Non-pigmented ciliary epithelial cell (primary cell): ENCODE measurements at regions not wholly inside any gene's neighbourhood (a gene's known extent, or its start where the extent isn't known, plus 50 kb on each side); places are given as distances from the start of the nearest gene placed in this dataset.
"Not testable (repeated sequence)": the region's sequence is repeated elsewhere in the genome, so short reads cannot be mapped to it uniquely, and the experiment has no call there.

Experiments used
- DNase-seq: peaks from one replicate; pipeline ENCODE4 v3.0.0-alpha.2; 2010; ENCODE audit warnings: low read depth

DNA sequence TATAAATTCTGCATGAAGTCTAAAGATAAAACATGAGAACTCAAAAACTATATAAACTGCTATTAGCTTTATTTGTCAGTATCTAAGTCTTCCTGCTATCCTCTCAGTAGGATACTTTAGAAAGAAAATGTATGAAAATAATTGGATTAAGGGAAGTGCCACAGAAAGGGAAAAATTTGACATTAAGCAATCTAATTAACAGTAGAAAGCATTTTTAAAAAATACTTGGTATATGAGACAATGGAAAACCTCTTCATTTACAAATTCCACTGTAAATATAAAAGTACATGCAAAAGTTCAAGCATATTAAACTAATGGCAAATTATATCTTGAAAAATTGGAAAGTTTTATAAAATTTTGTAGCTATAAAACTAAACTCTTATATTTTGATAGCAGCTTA lies 518.6 kb upstream of the NUDT12 start:
- DNase-seq = no peak

DNA sequence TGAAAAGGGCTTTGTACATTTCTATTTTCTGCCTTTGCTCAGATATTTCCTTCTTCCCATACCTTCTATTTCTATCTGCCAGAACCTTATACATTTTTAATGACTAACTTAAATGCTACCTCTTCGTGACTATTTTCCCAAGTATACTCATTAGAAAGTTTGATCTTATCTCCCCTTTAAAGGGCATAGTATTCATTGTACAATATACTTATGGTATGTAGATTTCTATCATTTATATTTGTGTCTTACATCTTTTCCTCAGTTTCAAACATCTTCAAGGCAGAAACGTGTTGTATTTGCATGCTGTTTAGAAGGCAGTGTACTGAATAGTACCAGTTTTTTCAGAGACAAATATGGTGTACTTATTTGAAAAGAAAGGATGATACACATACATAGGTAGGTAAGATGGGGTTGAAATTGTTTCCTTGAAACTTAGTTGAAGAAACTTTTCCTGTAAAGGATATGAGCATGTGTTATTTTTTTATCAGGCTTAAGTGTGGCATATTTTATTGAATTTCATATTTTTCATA lies 518.1 kb upstream of the NUDT12 start:
- no peak for DNase-seq

DNA sequence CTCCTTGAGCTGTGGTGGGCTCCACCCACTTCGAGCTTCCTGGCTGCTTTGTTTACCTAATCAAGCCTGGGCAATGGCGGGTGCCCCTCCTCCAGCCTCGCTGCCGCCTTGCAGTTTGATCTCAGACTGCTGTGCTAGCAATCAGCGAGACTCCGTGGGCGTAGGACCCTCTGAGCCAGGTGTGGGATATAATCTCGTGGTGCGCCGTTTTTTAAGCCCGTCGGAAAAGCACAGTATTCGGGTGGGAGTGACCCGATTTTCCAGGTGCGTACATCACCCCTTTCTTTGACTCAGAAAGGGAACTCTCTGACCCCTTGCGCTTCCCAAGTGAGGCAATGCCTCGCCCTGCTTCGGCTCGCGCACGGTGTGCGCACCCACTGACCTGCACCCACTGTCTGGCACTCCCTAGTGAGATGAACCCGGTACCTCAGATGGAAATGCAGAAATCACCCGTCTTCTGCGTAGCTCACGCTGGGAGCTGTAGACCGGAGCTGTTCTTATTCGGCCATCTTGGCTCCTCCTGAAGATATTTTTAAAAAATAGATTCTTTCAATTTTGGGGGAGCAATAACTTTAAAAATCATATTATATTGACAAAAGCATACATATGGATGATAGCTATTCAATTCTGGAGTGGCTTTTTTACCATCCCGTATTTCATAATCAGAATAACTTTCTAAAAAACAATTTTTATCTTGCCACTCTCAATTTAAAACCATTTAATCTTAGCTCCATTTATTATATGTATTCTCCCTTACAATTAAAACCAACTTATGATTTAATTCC lies 517.5 kb upstream of the NUDT12 start:
- not testable (repeated sequence) for DNase-seq

DNA sequence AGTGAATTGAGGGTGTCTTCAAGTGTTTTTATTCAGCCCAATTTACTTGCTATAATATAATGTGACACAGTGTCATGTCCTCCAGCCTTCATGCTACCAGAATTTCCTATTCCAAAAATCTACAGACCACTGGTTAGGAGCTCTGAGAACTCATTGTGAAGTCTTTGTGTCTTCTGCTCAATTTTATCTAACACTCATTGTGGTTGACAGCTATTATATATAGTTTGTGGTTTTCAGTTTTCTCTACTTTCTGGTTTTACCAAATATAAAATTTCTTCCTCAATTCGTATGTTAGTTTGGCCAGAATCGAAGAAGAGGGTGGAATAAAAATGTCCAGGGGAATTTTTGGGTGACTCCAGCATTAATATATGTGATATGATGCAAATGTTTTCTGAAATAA lies 509.3 kb upstream of the NUDT12 start:
- no peak for DNase-seq

DNA sequence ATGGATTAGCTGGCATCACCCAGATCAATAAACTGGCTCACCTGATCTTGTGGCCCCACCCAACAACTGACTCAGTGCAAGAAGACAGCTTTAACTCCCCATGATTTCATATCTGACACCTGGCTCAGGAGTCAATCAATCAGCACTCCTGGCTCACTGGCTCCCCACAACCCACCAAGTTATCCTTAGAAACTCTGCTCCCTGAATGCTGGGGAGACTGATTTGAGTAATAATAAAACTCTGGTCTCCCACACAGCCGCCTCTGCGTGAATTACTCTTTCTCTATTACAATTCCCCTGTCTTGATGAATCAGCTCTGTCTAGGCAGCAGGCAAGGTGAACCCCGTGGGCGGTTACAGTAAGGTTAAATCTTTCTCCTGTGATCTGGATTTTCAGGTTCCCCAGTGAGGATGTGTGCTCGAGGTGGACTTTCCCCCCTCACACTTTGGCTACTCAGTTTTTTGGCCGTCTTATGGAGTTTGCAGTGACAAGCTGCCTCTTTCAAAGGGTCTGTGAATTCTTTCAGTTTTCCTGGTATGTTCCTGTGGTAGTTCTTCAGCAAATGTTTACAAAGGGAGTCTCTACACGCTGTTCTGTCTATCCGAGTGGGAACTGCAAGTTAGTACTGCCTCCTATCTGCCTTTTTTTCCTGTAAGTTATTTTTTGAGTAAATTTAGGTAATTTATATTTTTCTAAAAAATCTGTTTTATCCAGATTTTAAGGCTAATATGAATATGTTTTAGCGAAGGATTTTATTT lies 500.2 kb upstream of the NUDT12 start:
- no peak for DNase-seq

DNA sequence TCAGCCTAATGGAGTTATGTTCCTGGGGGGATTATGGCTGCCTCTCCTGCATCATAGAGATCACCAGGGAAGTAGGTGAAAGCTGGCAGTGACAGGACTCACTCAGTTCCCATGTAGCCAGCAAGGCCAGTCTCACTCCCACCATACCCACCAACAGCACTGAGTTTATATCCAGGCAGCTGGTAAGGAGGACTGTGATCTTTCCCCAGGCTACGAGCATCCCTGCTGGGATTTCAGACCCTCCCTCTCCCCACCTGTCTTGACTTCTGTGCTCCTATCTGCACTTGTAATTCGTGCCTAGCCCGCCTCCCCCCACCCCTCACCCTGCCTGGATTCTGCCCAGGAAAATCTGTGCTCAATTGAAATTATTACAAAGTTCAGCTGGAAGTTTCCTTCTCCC lies 499.1 kb upstream of the NUDT12 start:
- no peak for DNase-seq

DNA sequence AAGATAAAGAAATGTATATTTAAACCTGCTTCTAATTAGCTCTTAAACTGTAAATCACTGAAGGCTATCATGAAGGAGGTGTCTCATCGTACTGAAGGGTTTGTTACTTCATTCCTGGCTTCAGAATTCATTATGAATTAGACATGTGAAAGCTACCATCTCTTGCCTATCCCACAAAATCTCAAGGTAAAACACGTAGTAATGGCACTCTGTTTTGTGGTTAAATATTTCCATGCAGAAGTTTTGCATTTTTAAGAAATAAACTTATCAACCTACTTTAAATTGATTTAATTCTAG lies 490.7 kb upstream of the NUDT12 start:
- no peak for DNase-seq

DNA sequence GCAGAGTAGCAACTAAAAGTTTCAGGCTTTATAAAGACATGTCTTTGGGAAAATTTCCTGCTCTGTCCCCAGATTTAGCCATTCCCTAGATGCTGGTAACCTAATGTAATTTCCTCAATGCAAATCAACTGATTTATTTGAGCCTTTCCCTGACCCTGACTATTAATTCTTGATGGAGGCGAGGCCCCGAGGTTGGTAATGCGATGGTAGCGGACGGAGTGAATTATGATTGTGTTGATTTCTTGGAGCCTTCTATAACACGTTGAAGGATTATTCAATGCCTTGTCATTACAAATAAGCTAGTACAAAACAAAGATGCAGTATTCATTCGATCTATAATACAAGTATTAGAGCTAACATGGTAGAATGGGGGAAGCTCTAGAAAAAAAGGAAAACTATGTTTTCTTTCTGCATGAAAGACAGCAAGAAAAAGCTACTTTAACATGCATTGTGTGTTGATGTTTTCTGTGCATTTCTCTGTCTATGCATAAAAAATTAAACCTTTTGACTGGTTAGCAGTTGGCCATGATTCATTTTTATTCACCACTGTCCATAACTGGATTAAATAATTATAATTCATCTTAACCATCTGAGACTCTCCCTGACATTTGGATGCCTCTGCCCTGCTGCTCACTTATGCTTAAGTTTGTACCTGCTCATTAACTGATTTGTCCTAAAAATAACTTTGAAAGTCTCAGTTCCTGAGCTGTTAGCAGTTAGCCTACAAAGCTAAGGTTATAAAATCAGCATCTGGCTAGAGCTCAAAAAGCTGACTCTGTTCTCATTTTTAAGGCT lies 490.2 kb upstream of the NUDT12 start:
- DNase-seq = no peak

DNA sequence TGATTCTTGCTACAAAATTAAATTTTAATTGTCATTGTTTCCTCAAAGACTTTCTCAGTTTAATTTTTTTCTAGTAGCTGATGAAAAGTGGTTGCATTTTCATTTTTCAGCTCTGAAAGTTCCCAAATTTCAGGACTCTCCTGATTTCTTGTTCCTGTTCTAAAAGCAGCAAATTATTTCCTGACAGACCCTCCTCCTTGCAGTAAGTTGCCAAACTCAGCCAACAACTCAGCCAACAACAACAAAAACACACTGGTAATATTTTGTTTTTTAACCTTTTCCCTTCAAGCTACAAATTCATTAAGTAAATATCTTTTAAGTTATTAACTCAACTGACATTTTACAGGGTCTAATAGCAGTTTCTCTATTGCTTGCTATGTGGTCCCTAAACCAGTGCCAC lies 487.8 kb upstream of the NUDT12 start:
- no peak for DNase-seq

DNA sequence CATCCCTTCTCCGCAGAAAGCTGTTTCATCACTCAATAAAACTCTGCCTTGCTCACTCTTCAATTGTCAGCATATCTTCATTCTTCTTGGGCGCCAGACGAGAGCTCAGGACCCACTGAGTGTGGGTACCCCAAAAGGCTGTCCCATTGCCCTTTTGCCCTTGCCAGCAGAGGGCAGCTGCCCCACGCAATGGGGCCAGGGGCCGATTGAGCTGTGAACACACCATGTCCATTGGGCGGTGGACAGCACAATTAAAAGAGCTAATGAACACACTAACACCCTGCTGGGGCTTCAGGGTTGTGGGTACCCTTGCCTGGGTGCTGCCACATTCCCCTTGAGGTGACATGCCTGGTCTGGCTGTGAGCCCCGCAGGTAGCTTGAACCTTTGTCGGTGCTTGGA lies 487.2 kb upstream of the NUDT12 start:
- no peak for DNase-seq

DNA sequence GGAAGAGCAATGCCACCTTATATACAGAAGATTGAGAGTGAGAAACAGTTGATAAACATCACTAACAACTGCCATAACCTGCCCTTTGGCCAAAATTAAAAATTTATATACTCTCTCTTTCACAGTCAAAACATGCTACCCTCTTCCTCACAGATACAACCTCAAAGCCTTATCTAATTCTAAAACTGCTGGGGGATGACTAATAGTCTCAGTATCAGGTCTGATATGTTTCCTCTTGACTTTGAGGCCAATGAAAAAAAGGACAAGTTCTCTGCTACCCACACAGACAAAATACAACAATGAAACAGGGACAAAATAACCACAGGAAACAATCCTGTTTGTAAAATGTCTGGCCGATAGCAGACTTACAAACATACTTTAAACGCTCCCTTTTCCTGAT lies 485.6 kb upstream of the NUDT12 start:
- peak; percentile 19 for DNase-seq

DNA sequence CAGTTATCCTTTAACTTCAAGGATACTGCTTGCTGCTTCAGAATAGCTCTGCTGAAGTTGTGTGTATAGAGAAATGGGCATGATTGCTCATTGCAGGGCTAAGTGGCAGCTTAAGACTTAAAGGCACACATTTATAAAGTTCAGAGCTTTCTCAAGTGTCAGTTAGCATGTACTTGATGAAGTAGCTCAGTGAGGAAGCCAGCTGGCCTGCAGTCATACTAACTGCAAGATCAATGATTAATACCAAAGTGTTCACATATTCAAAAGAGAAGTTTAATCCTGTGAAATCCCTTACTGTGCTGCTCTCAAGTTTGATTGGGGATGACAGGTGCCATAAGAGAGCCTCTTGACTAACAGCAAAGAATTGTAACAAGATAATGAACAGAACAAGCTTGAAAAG lies 483.4 kb upstream of the NUDT12 start:
- DNase-seq = no peak

DNA sequence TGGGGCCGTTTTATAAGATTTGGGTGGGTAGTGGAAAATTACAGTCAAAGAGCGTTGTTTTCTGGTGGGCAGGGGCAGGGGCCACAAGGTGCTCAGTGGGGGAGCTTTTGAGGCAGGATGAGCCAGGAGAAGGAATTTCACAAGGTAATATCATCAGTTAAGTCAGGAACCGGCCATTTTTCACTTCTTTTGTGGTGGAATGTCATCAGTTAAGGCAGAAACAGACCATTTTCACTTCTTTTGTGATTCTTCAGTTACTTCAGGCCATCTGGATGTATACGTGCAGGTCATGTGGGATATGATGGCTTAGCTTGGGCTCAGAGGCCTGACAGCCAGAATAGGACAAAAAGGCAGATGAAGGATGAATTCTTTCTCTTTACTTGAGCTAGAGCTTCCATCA lies 477.3 kb upstream of the NUDT12 start:
- not testable (repeated sequence) for DNase-seq

DNA sequence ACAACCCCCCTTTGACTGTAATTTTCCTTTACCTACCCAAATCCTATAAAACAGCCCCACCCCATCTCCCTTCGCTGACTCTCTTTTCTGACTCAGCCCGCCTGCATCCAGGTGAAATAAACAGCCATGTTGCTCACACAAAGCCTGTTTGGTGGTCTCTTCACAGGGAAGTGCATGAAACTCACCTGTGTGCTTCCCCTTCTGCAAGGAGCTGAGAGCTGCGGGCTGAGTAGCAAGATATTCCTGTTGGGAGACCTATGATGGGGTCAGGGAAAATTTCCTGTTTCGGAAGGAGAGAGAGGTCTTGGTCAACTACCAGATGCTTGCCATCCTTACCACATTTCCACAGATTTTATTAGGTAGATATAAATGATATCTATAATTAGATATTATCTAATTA lies 474.5 kb upstream of the NUDT12 start:
- not testable (repeated sequence) for DNase-seq

DNA sequence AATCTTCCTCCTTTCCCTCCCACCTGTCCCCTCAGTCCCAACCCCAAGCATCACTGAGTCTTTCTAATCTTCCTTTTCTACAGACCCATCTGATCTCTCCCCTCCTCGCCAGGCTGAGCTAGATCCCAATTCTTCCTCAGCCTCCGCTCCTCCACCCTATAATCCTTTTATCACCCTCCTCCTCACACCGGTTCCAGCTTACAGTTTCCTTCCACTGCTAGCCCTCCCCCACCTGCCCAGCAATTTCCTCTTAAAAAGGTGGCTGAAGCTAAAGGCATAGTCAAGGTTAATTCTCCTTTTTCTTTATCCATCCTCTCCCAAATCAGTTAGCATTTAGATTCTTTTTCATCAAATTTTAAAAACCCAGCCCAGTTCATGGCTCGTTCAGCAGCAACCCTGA lies 470.6 kb upstream of the NUDT12 start:
- DNase-seq = not testable (repeated sequence)

DNA sequence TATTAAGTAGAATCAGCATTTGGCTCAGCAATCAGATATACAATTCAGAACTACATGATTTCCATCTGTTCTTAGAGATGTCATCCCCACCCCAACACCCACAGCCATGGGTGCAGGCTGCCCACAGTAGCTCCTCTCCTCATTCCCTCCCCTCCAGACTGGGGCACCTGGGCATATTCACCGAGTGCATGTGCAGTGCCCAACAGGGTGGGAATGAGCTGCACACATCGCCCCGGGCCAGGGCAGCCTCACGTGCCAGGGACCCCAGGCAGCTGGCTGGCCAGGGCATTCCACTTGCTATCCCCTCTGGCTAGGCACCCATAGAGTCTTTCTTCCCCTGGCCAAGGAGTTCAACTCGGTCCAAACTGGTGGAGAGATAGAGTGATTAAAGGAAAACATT lies 461.9 kb upstream of the NUDT12 start:
- no peak for DNase-seq

DNA sequence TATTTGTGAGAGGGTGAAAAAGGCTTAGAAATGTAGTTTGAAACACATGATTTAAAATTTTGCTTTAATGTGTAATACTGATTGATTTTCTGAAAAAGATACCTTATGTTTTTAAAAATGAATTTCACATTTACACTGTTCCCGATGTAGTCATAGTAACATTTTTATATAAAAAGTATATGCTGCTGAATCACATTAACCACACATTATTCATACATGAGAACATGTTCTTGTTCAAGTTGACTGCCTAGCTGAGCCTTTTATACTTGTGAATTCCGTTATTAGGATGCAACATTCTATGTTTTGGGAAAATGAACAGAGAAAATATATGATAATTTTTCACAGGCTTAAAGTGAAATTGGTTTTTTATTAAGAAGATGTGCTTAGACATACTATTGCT lies 461.1 kb upstream of the NUDT12 start:
- no peak for DNase-seq

DNA sequence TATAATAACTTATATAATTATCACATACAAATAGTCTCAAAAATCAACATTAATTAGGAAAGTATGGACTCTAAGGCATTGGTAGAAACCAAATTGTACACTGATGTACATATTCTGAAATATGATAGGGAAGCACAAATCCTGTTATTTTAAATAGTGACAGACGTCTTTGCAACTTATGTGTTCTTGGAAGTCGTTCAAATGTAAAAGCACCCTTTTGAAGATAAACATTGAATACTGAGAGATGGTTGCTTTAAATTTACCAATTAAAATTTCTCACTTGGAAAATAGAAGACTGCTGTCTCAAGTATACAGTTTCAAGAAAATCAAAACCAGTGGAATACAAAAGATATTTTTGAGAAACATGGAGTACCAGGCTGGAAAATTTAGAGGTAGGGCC lies 457.4 kb upstream of the NUDT12 start:
- DNase-seq = no peak

DNA sequence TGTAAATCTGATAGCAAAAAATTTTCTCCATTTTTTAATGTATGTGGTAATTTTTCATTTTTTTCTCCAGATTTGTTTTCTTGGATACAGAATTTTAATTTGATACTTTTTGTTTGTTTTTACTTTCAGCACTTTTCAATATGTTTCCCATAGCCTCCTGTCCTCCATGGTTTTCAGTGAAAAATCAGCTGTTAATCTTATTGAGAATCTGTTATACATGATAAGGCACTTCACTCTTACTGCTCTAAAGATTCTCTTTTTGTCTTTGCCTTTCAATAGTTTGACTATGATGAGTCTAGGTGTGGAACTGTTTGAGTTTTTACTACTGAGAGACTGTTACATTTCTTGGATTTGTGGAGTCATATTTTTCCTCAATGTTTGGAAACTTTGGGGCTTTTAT lies 455.7 kb upstream of the NUDT12 start:
- DNase-seq = no peak

DNA sequence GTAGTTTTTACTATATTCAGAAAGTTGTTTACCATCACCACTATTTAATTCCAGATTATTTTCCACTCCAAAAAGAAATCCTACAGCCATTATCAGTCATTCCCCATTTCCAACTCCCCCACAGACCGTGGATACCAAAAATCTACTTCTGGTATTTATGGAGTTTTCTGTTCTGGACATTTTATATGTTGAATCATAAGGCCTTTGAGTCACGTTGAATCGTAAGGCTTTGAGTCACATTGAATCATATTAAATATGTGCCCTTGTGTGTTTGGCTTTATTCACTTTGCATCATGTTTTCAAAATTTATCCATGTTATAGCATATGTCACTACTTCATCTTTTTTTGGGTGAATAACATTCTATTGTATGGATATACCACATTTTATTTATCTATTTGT lies 454.1 kb upstream of the NUDT12 start:
- DNase-seq = peak; percentile 2

DNA sequence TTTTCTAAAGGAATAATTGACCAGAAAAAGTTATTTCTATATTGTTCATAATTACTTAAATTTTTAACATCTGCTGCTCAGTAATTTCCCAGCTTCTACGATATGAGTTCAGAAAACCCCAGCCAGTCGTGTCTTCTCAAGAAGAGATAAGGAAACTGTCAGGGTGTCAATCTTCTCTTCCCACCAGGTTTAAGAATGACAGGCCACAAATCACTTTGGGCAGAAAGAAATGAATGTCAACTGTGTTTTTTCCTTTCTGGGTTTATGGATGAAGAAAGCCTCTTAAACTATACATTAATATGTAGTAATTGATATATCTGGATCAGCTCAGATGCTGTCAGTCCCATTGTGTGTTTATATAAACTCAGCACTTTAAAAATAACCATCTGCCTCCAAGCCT lies 453.2 kb upstream of the NUDT12 start:
- no peak for DNase-seq

DNA sequence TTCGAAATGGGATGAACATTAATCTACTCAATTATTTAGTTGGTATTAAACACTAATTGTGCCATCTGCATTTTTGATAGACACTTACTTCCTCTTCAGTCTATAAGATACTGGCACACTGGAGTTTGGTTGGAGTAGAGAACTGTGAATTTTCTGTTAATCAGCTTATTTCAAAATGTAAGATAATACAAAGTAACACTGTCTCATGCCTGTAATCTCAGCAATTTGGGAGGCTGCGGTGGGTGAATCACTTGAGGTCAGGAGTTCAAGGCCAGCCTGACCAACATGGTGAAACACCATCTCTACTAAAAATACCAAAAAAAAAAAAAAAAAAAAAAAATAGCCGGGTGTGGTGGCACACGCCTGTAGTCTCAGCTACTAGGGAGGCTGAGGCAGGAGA lies 440.2 kb upstream of the NUDT12 start:
- not testable (repeated sequence) for DNase-seq

DNA sequence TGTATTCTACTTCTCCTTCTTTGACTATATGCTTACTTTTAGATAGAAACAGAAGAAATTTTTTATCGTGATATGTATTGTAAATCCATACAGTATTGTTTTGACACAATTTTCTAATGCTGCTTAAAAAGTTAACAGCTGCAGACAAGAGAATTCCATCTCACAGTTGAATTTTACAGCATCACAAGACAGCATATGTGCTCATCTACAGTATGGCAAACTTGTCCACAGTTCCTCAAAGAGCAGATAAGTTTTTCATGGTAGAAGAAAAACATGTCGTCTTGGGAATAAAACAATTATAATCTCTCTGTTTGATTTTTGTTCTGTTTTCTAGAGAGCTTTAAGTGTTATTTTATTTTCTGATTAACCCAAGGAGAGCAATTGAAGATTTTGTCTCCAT lies 438.5 kb upstream of the NUDT12 start:
- DNase-seq = no peak
